ENCODE measurements at regions not wholly inside any gene's neighbourhood (a gene's known extent, or its start where the extent isn't known, plus 50 kb on each side); places are given as distances from the start of the nearest gene placed in this dataset.

DNA sequence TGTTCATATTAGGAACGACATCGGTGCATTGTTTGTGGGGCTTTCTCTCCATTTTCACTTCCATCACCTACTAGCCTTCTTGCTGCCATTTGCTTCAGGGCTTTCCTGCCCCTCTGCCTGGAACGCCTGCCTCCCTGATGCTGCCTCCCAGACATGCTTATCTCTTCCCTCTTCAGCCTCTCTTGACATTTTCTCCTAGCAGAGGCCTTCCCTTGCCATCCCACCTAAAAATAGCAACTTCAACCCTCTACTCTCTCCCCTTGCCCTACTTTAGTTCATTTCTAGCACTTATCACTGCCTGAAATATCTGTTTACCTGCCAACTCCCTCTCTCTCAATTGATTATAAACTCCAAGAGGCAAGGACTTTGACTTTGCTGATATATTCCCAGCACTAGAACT is 210.3 kb downstream of the SP3 start (continued):
- TF ChIP-seq, protein P1, sequence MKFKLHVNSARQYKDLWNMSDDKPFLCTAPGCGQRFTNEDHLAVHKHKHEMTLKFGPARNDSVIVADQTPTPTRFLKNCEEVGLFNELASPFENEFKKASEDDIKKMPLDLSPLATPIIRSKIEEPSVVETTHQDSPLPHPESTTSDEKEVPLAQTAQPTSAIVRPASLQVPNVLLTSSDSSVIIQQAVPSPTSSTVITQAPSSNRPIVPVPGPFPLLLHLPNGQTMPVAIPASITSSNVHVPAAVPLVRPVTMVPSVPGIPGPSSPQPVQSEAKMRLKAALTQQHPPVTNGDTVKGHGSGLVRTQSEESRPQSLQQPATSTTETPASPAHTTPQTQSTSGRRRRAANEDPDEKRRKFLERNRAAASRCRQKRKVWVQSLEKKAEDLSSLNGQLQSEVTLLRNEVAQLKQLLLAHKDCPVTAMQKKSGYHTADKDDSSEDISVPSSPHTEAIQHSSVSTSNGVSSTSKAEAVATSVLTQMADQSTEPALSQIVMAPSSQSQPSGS (IDR thresholded peaks at IDR 0.05; ENCODE audit: low read length): no peak
- TF ChIP-seq RNF2 (IDR thresholded peaks at IDR 0.05; ENCODE audit: borderline replicate concordance, low read depth, low read length, missing control alignments, poor library complexity, severe bottlenecking): no peak
